LoVo (cell line): ENCODE measurements at regions not wholly inside any gene's neighbourhood (a gene's known extent, or its start where the extent isn't known, plus 50 kb on each side); places are given as distances from the start of the nearest gene placed in this dataset.

Experiments
- DNase-seq: peaks from one replicate; pipeline ENCODE4 v3.0.0-alpha.2; 2016; ENCODE audit warnings: low spot score

DNA sequence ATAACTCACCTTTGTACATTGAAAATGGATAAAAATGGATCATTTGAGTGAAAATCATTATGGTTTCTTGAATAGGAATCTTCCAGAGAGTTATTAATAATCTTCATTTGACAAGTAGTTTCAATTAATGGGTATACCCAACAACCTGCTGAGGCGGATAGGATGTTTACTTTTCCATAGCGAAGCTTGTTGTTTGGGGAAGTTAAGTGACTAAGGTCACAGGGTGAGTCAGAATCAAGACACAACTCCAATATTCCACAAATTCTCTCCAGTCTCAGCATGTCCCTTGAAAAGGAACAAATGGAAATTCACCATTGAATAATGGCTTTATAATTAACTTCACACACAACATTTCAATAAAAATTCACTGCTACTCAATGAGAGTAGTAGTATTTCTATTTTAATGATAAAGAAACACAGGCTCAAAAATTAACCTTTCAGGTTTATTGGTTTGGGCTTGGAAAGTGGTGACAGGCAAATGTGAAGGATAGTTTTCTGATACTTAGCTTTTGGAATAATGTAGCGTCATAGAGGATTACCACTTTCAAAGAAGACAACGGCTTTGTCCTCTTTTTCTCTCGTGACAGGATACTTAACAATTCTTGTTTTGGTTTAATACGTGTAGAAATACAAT is 211.3 kb downstream of the GPD2 start:
- no peak for DNase-seq

GRCh38 chr2:156648522-156648921 is 212.3 kb downstream of the GPD2 start:
- no peak for DNase-seq

- DNase-seq: no peak
Observed at GRCh38 chr2:156649596-156649995, 213.4 kb downstream of the GPD2 start.

DNA sequence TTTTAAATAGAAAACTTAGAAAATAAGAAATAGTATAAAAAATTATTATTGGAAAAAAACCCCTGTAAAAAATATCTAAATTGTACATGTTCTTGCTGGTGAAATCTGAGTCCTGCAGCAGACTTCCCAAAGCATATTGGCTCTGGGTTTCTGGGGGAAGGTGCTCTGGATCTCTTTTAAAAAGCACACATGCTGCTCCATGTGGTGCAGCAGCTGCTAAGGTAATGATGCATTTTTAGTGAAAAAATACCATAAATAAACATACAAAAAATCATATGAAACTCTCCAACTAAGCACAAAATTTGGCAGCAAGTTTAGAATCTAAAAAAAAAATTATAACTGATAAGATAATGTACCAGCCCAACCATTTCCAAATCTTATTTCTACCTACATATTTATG is 216.5 kb downstream of the GPD2 start:
- DNase-seq: no peak

DNA sequence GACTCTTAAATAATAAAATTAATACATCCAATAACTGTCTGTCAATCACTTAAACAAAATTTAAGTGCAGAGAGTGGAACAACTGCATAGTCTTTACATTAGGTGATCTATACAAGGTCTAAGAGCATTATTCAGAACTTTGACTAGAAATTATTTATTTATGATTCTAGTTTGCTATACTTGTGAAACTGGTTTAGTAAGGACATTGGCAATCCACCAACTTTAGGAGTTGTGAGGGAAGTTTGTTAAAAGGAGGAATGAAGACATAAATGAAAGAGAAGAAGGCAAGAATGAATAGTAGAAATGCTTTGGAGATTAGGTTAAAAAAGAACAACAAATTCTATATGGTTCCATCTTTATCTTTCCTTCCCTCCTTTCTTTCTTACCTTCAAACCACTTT is 217.5 kb downstream of the GPD2 start:
- no peak for DNase-seq

- DNase-seq: no peak
Observed at GRCh38 chr2:156657809-156658208, 221.6 kb downstream of the GPD2 start.

DNA sequence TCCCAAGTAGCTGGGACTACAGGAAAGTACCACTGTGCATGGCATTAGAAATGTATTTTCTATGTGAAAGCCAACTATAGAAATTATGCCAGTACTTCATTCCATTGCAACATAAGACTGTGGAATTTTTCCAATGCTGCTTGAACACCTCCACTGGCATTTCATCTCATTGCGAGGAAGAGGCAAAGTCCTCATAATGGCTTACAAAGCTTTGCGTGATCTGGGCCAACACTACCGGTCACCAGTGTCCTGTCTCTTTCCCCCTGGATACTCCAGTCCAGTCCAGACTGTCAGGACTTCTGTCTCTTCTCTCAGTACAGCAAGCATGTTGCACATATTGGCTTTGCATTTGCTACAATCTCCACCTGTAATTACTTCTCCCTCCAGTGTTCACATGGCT is 223.5 kb downstream of the GPD2 start:
- DNase-seq: no peak

DNA sequence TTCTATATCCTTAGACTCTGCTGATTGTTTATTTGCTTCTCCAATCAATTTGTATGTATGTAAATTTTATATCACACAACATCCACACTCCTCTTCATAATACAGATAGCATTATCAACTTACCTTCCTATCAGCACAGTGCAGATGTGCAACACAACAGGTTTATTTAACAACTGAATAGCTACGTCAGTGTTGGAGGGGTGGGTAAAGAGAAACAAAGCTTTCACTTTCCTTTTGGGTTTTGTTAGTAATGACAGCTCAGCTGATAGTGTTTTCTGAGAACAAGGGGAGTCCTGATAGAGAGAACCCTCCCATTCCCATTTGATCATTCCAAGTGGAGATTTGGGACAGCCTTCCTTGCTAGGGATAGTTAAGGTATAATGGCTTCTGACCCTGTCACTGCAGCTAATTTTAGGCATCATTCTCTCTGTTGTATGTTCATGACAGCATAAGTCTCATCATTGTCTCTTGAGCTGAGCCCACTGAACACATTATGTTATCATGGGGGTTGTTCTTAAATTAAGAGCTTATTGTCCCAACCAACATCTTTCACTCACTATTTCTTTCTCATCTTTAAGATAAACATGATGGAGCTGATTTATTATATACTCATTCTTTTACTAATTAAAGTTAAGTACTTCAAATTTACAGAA is 227.7 kb downstream of the GPD2 start:
- no peak for DNase-seq

GRCh38 chr2:156666130-156666785 is 230.1 kb downstream of the GPD2 start:
- DNase-seq: no peak

- no peak for DNase-seq
Observed at GRCh38 chr2:156670104-156670503, 233.9 kb downstream of the GPD2 start.

GRCh38 chr2:156671706-156672361 is 235.7 kb downstream of the GPD2 start:
- no peak for DNase-seq

GRCh38 chr2:156672556-156673332 is 236.6 kb downstream of the GPD2 start:
- peak; percentile 46 for DNase-seq

DNA sequence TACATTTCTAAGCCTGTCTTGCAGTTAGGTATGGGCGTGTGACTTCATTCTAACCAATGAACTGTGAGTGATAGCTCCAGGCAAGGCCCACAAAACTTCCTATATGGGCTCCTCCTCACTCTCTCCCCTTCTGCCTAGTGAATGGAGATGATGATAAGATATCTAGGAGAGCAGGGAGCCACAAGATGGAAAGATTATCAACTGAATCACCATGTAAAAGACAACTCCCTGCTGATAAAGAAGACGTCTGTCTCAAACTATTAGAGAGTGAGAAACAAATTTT is 237.1 kb downstream of the GPD2 start:
- DNase-seq: peak; percentile 28

DNA sequence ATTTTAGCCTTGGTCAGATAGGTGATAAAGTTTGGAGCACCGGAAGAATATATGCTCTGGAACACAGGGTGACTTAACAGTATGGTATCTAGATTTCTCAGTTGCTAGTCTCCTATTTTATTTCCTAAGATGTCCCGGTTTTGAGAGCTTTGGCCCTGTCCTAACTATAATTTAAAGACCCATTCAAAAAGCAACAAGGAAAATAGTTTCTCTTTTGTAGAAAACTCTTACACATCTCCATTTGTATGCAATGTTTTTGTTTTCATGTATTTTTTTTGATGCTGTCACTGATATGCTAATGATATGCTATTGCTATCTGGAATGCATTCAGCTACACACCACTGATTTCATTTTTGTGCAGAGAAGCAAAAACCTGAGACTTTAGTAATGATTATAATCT is 237.8 kb downstream of the GPD2 start:
- no peak for DNase-seq

GRCh38 chr2:156675896-156676295 is 239.7 kb downstream of the GPD2 start:
- no peak for DNase-seq

GRCh38 chr2:156679820-156680219 is 243.6 kb downstream of the GPD2 start:
- DNase-seq: no peak

GRCh38 chr2:156680266-156680665 is 244.1 kb downstream of the GPD2 start:
- no peak for DNase-seq

DNA sequence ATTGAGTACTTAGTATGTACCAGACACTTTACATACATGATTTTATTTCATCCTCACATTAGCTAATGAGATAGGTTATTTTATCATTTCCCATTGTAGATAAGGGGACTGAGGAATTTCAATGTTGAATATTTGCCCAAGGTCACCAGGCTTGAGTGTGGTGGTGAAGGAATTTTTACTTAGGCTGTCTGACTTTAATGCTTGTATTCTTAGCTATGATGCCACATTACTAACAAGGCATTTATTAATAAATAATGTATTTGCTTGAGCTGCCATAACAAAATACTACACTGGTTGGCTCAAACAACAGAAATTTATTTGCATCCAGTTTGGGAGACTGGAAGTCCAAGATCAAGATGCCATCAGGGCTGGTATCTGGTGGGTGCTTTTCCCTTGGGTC is 250.9 kb downstream of the GPD2 start:
- no peak for DNase-seq

DNA sequence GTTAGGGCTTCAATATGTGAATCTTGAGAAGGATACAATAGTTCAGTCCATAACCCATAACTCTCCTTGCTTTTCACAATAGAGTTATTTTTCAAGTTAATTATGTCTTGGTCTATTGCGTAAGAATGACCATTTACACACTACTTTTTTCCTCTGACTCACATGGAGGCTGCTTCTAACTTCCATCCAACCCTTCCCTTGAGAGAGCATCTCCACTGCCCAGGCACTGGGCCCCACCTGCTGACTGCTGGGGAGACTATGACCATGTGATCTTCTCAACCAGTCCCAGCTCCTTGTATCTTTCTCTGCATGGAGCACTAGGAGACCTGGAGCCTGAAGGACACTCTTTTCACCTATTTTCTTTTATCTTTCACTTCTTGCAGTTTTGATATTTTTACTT is 251.5 kb downstream of the GPD2 start:
- DNase-seq: no peak

DNA sequence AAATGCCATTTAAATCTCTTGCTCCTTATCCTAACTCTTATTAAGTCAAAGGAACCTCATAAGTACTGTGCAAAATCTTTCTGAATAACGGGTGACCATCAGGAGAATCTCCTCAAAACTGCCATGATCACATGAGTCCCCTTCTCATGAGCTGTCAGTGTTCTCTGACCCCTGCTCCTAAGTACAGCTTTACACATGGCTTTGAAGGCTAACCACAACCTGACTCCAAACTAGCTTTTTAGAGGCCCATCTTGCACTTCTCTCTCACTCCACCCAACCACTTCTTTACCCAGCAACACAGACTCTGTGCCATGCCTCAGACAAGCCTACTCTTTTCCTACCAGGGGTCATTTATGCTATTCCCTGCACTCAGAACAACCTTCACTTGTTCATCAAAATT is 253.8 kb downstream of the GPD2 start:
- DNase-seq: no peak

DNA sequence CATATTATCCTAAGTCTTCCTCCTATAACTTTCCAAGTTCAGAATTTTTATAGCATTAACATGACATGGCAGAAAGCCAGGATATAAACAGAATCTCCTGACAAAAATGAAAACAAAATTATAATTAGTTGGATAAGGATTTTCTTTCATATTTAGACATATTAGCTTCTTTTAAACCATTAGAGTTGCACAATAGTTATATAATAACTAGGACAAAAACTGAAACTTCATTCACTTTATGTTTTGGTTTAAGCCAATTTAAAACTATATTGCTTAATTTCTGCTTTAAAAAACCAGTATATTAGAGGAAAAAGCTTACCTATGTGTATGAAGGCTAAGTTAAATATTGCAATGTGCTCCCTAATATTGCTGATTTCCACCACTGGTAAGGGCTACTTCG is 254.8 kb downstream of the GPD2 start:
- DNase-seq: no peak

DNA sequence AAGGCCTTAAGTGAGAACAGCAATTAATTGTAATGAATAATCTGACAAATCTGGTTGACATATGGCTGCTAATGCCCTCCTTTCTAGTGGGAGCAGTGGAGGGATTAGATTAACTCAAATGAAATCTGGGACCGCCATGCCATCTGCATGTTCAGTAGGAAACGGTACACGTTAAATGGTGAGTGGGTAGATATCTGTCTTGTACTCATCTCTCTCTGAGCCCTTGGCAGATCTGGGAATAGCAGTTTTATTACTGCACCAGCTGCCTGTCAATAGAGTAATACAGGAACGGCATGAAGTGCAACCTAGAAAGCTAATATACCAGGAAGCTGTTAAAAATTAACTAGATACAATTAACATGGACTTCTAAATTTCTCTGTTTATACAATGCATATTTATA is 258.8 kb downstream of the GPD2 start:
- no peak for DNase-seq

- DNase-seq: no peak
Observed at GRCh38 chr2:156695595-156695994, 259.4 kb downstream of the GPD2 start.
